ENCODE measurements at regions not wholly inside any gene's neighbourhood (a gene's known extent, or its start where the extent isn't known, plus 50 kb on each side); places are given as distances from the start of the nearest gene placed in this dataset.
"Not testable (repeated sequence)": the region's sequence is repeated elsewhere in the genome, so short reads cannot be mapped to it uniquely, and the experiment has no call there.

GRCh38 chr10:121266370-121266769 lies 331.9 kb downstream of the FGFR2 start:
- DNase-seq (ENCODE audit: low read depth): no peak

GRCh38 chr10:121267236-121268003 lies 330.8 kb downstream of the FGFR2 start:
- no peak for DNase-seq (ENCODE audit: low read depth)

GRCh38 chr10:121268363-121268762 lies 329.9 kb downstream of the FGFR2 start:
- no peak for DNase-seq (ENCODE audit: low read depth)

- DNase-seq (ENCODE audit: low read depth): no peak
These were observed 329.3 kb downstream of the FGFR2 start for GRCh38 chr10:121268863-121269432.

- no peak for DNase-seq (ENCODE audit: low read depth)
These were observed 327.3 kb downstream of the FGFR2 start for GRCh38 chr10:121270906-121271305.

- DNase-seq (ENCODE audit: low read depth): no peak
These were observed 322.2 kb downstream of the FGFR2 start for GRCh38 chr10:121276046-121276445.

- no peak for DNase-seq (ENCODE audit: low read depth)
These were observed 321.4 kb downstream of the FGFR2 start for GRCh38 chr10:121276822-121277221.

GRCh38 chr10:121278386-121278785 lies 319.9 kb downstream of the FGFR2 start:
- not testable (repeated sequence) for DNase-seq (ENCODE audit: low read depth)

GRCh38 chr10:121281576-121281975 lies 316.7 kb downstream of the FGFR2 start:
- DNase-seq (ENCODE audit: low read depth): no peak

- DNase-seq (ENCODE audit: low read depth): no peak
These were observed 316.0 kb downstream of the FGFR2 start for GRCh38 chr10:121282264-121282663.

GRCh38 chr10:121282797-121283515 lies 315.3 kb downstream of the FGFR2 start:
- no peak for DNase-seq (ENCODE audit: low read depth)

GRCh38 chr10:121284936-121285335 lies 313.3 kb downstream of the FGFR2 start:
- no peak for DNase-seq (ENCODE audit: low read depth)

GRCh38 chr10:121285406-121286196 lies 312.6 kb downstream of the FGFR2 start:
- no peak for DNase-seq (ENCODE audit: low read depth)

- DNase-seq (ENCODE audit: low read depth): no peak
These were observed 310.2 kb downstream of the FGFR2 start for GRCh38 chr10:121288011-121288410.

- DNase-seq (ENCODE audit: low read depth): no peak
These were observed 309.2 kb downstream of the FGFR2 start for GRCh38 chr10:121288864-121289661.

- DNase-seq (ENCODE audit: low read depth): no peak
These were observed 308.4 kb downstream of the FGFR2 start for GRCh38 chr10:121289800-121290199.

- DNase-seq (ENCODE audit: low read depth): no peak
These were observed 307.6 kb downstream of the FGFR2 start for GRCh38 chr10:121290674-121291073.

- no peak for DNase-seq (ENCODE audit: low read depth)
These were observed 306.9 kb downstream of the FGFR2 start for GRCh38 chr10:121291376-121291775.

GRCh38 chr10:121291823-121292222 lies 306.4 kb downstream of the FGFR2 start:
- no peak for DNase-seq (ENCODE audit: low read depth)

- no peak for DNase-seq (ENCODE audit: low read depth)
These were observed 305.9 kb downstream of the FGFR2 start for GRCh38 chr10:121292321-121292720.

- DNase-seq (ENCODE audit: low read depth): no peak
These were observed 305.1 kb downstream of the FGFR2 start for GRCh38 chr10:121293110-121293509.
